ENCODE measurements at regions not wholly inside any gene's neighbourhood (a gene's known extent, or its start where the extent isn't known, plus 50 kb on each side); places are given as distances from the start of the nearest gene placed in this dataset.

DNA sequence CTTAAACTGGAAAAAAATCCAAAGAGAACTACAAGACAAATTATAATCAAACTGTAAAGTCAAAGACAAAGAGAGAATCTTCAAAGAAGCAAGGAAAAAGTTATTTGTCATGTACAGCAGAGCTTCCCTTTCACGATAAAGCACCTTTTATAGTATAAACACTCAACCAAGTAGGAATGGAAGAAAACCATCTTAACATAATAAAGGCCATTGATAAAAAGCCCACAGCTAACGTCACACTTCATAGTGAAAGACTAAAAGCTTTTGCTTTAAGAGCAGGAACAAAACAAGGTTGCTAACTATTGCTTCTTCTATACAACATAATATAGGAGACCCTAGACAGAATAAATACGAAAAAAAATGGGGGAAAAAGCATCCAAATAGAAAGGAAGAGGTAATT lies 595.7 kb upstream of the POU3F4 start:
- H3K9me3 Mint-ChIP-seq: no peaks in the 10 kb centered on the region
- no peak overlapping the region for H3K27ac Mint-ChIP-seq
- H3K36me3 Mint-ChIP-seq (ENCODE audit: low read depth): no peaks in the 10 kb centered on the region
- no peaks in the 10 kb centered on the region for H3K4me1 Mint-ChIP-seq (ENCODE audit: low read depth)
- no peak for DNase-seq
- CTCF ChIA-PET: no interaction called here
- H3K27me3 Mint-ChIP-seq (ENCODE audit: low read depth): no peaks in the 10 kb centered on the region
- H3K4me3 Mint-ChIP-seq: no peak overlapping the region
- intact Hi-C loops (cut with micrococcal nuclease): no loop called here

DNA sequence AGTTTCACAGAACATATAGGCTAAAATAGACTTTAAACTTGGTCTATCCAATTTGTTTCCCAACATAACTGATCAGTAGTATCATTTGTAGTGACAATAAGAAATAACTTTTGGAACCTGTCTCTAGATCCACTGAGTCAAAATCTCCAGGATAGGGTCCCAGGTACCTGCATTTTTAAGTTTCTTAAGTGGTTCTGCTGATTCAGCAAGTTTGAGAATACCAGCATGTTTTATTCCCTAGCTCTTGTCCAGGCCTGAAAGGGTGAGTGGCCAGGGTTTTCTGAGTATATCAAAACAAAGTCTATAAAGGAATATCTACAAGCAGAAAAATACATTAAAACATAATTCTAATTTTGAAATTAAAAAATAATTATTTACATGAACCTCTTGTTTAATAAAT lies 573.1 kb upstream of the POU3F4 start:
- intact Hi-C loops (cut with micrococcal nuclease): no loop called here
- no peaks in the 10 kb centered on the region for H3K4me1 Mint-ChIP-seq (ENCODE audit: low read depth)

DNA sequence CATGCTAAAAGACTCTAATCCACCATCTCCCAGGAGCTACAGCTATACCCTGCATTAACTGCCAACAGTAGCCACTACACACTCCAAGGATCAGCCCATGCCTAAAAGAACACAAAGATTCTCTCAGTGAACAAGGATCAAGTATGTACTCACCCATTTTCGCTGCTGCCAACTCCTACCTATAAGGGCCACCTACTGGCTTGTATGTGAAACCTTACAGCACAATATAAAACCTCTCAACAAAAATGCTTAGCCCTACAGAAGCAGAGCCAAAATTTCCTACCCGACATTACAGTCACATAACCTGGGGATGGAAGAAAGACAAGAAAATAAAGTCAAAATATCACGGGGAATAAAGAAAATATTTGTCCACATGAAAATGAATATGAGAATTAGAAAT lies 562.8 kb upstream of the POU3F4 start:
- peaks cover 6% of the 10 kb centered on the region for H3K9me3 Mint-ChIP-seq
- H3K36me3 Mint-ChIP-seq (ENCODE audit: low read depth): no peaks in the 10 kb centered on the region
- DNase-seq: no peak
- H3K27me3 Mint-ChIP-seq (ENCODE audit: low read depth): no peaks in the 10 kb centered on the region
- H3K27ac Mint-ChIP-seq: no peak overlapping the region
- intact Hi-C loops (cut with micrococcal nuclease): no loop called here
- no peak overlapping the region for H3K4me3 Mint-ChIP-seq
- H3K4me1 Mint-ChIP-seq (ENCODE audit: low read depth): no peaks in the 10 kb centered on the region
- CTCF ChIA-PET: no interaction called here

More for the DNA sequence above, 573.1 kb upstream of the POU3F4 start:
- DNase-seq: no peak
- H3K9me3 Mint-ChIP-seq: no peaks in the 10 kb centered on the region
- no peaks in the 10 kb centered on the region for H3K27me3 Mint-ChIP-seq (ENCODE audit: low read depth)
- H3K27ac Mint-ChIP-seq: no peak overlapping the region
- CTCF ChIA-PET: no interaction called here
- no peak overlapping the region for H3K4me3 Mint-ChIP-seq
- H3K36me3 Mint-ChIP-seq (ENCODE audit: low read depth): no peaks in the 10 kb centered on the region

DNA sequence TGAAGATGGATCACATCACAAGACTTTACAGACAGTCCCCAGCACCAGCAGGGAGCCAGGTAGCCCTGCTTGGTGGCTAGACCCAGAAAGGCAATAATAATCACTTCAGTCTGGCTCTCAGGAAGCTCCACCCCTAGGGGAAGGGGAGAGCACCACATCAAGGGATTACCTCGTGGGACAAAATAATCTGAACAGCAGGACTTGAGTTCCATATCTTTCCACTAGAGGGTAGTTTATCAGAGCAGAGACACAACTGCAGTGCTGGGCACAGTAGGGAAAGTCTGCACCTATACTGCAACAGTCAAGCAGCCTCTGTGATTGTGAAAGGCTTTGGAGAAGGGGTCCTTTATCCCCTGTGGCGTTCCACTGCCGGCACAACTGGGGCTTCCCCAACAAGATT lies 547.0 kb upstream of the POU3F4 start:
- intact Hi-C loops (cut with micrococcal nuclease): no loop called here
- Mint-ChIP-seq H3K27ac (no peak overlapping the region), H3K36me3 (ENCODE audit: low read depth) (no peaks in the 10 kb centered on the region), H3K4me3 (no peak overlapping the region), H3K9me3 (peaks cover 1% of the 10 kb centered on the region), H3K27me3 (ENCODE audit: low read depth) (no peaks in the 10 kb centered on the region), H3K4me1 (ENCODE audit: low read depth) (no peaks in the 10 kb centered on the region)
- CTCF ChIA-PET: no interaction called here
- DNase-seq: no peak

DNA sequence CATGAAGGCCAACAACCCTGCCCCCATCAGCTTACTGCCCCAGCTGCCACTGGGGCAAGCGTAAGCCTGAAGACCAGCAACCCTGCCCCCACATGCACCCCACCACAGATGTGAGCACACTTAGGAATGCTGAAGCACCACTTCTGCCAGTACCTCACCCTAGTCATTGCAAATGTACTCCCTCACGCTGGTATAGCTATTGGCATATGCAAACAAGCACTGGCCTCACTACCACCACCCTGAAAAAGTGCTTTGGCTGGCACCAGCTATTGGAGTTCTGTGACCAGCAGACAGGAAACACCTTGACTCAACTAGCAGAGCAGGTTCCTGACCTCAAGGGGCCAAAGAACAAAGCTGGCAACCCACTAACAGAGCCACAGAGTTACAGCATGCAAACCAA lies 534.4 kb upstream of the POU3F4 start:
- intact Hi-C loops (cut with micrococcal nuclease): no loop called here
- no peaks in the 10 kb centered on the region for H3K36me3 Mint-ChIP-seq (ENCODE audit: low read depth)
- no peaks in the 10 kb centered on the region for H3K27me3 Mint-ChIP-seq (ENCODE audit: low read depth)
- H3K4me3 Mint-ChIP-seq: no peak overlapping the region
- peaks cover 2% of the 10 kb centered on the region for H3K9me3 Mint-ChIP-seq
- H3K4me1 Mint-ChIP-seq (ENCODE audit: low read depth): no peaks in the 10 kb centered on the region
- H3K27ac Mint-ChIP-seq: no peak overlapping the region
- CTCF ChIA-PET: no interaction called here
- DNase-seq: no peak

DNA sequence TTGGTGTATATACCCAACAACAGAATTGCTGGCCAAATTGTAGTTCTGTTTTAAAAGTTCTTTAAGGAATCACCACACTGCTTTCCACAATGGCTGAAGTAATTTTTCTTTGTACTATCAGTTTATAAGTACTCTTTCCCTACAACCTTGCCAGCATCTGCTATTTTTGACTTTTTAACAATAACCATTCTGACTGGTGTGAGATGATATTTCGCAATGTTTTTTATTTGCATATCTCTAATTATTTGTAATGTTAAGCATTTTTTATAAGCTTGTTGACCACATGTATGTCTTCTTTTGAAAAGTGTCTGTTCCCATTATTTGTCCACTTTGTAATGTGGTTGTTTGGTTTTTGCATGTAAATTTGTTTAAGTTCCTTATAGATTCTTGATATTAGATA lies 509.9 kb upstream of the POU3F4 start:
- no peaks in the 10 kb centered on the region for H3K27me3 Mint-ChIP-seq (ENCODE audit: low read depth)
- DNase-seq: no peak
- intact Hi-C loops (cut with micrococcal nuclease): no loop called here
- H3K4me1 Mint-ChIP-seq (ENCODE audit: low read depth): no peaks in the 10 kb centered on the region
- no peaks in the 10 kb centered on the region for H3K36me3 Mint-ChIP-seq (ENCODE audit: low read depth)
- H3K27ac Mint-ChIP-seq: no peak overlapping the region
- no peaks in the 10 kb centered on the region for H3K9me3 Mint-ChIP-seq
- CTCF ChIA-PET: no interaction called here
- H3K4me3 Mint-ChIP-seq: no peak overlapping the region

DNA sequence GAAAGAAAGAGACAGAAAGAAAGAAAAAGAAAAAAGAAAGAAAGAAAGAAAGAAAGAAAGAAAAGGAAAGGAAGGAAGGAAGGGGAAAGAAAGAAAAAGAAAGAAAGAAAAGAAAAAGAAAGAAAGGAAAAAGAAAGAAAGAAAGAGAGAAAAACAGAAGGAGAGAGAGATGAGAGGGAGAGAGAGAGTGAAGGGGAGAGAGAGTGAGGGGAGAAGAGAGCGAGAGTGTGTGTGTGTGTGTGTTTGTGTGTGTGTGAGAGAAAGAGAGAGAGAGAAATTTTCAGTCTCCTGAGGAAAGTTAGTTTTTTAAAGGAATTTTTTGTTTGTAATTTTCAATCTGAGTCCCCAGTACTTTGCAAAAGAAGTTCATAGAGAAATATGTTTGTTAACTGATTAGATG lies 504.1 kb upstream of the POU3F4 start:
- CTCF ChIA-PET: interaction anchor here (1.5 kb wide), 1 partner anchor 465 kb away, joined by 3 read pairs; no protein-coding TSS in a partner anchor
- Mint-ChIP-seq H3K9me3 (no peaks in the 10 kb centered on the region), H3K27me3 (ENCODE audit: low read depth) (no peaks in the 10 kb centered on the region)

DNA sequence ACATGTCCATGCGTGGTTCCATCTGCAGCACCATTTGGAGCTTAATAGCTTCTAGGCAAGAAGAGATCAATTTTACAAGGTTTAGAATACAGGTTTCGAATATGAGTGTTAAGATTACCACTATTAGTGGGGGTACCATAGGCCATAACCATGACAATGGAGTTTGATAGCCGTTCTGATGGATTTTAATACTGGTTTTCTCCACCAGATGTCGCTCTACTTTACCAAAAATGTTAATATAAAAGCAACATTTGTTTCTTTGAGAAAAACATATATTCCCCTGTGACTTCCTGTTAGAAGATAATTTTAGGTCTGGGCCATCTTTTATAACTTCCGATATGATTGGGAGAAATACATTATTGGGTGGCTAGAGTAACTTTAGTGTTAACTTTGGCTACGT lies 499.7 kb upstream of the POU3F4 start:
- H3K27me3 Mint-ChIP-seq (ENCODE audit: low read depth): no peaks in the 10 kb centered on the region
- no peak for DNase-seq
- no peaks in the 10 kb centered on the region for H3K4me1 Mint-ChIP-seq (ENCODE audit: low read depth)
- intact Hi-C loops (cut with micrococcal nuclease): loop anchor here (1.0 to 5.0 kb wide), 2 partner anchors 627 to 754 kb away; no protein-coding TSS in a partner anchor
- CTCF ChIA-PET: no interaction called here
- no peak overlapping the region for H3K4me3 Mint-ChIP-seq
- no peak overlapping the region for H3K27ac Mint-ChIP-seq
- H3K9me3 Mint-ChIP-seq: no peaks in the 10 kb centered on the region
- H3K36me3 Mint-ChIP-seq (ENCODE audit: low read depth): no peaks in the 10 kb centered on the region

More for the DNA sequence above, 504.1 kb upstream of the POU3F4 start:
- Mint-ChIP-seq H3K36me3 (ENCODE audit: low read depth) (no peaks in the 10 kb centered on the region), H3K4me1 (ENCODE audit: low read depth) (no peaks in the 10 kb centered on the region), H3K27ac (no peak overlapping the region), H3K4me3 (no peak overlapping the region)
- no peak for DNase-seq
- intact Hi-C loops (cut with micrococcal nuclease): no loop called here

DNA sequence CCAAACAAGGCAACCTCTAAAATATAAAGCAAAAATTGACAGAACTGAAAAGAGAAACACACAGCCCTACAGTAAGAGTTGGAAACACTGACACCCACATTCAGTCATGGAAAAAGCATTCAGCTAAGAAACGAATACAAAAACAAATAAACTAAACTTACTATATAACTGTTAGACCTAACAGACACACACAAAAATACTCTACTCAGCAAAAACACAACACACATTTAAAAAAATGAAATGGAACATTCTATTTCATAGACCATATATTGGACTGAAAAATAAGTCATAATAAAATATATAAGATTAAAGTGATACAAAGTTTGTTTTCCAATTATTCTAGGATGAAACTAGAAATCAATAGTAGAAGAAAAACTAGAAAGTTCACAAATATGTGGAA lies 488.8 kb upstream of the POU3F4 start:
- intact Hi-C loops (cut with micrococcal nuclease): no loop called here
- Mint-ChIP-seq H3K27me3 (ENCODE audit: low read depth) (no peaks in the 10 kb centered on the region), H3K9me3 (no peaks in the 10 kb centered on the region), H3K27ac (no peak overlapping the region), H3K4me1 (ENCODE audit: low read depth) (no peaks in the 10 kb centered on the region), H3K4me3 (no peak overlapping the region), H3K36me3 (ENCODE audit: low read depth) (no peaks in the 10 kb centered on the region)
- DNase-seq: no peak
- CTCF ChIA-PET: no interaction called here

DNA sequence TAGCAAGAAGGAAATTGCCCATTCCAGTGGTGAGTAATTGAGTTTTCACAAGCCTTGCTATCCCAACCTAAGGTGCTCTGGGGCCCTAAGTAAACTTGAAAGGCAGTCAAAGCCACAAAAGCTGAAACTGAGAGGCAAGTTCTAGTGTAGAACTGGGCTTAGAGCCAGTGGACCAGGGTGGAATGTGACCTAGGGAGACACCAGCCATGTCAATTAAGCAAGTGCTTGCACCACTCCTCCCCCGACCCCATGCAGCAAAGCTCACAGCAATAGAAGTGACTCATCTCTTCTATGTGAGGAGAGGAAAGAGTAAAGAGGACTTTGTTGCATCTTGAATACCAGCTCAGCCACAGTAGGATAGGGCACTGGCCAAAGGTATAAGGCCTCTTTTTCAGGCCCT lies 486.1 kb upstream of the POU3F4 start:
- no peaks in the 10 kb centered on the region for H3K9me3 Mint-ChIP-seq
- CTCF ChIA-PET: no interaction called here
- intact Hi-C loops (cut with micrococcal nuclease): no loop called here

More for the DNA sequence above, 486.1 kb upstream of the POU3F4 start:
- Mint-ChIP-seq H3K4me1 (ENCODE audit: low read depth) (no peaks in the 10 kb centered on the region), H3K36me3 (ENCODE audit: low read depth) (no peaks in the 10 kb centered on the region), H3K4me3 (no peak overlapping the region), H3K27ac (no peak overlapping the region), H3K27me3 (ENCODE audit: low read depth) (no peaks in the 10 kb centered on the region)
- no peak for DNase-seq
